ENCODE measurements at regions not wholly inside any gene's neighbourhood (a gene's known extent, or its start where the extent isn't known, plus 50 kb on each side); places are given as distances from the start of the nearest gene placed in this dataset.

- TF ChIP-seq REST (IDR thresholded peaks at IDR 0.05; ENCODE audit: low read depth), result no peak
- no peak for TF ChIP-seq FOXM1 (IDR thresholded peaks at IDR 0.05; ENCODE audit: borderline replicate concordance, low read depth)
- TF ChIP-seq YY1 (IDR thresholded peaks at IDR 0.05; ENCODE audit: low read depth), result no peak
- TF ChIP-seq USF1 (IDR thresholded peaks at IDR 0.05), result no peak
These were observed 1426.1 kb upstream of the CDH8 start for GRCh38 chr16:63462316-63462715.

GRCh38 chr16:63461248-63461841 is 1425.1 kb upstream of the CDH8 start:
- TF ChIP-seq CEBPB (IDR thresholded peaks at IDR 0.05), result no peak
- peak; percentile 52 for TF ChIP-seq RAD21 (IDR thresholded peaks at IDR 0.05; ENCODE audit: low read depth)

- TF ChIP-seq TAF1 (IDR thresholded peaks at IDR 0.05; ENCODE audit: low read depth) (no peak), TCF12 (IDR thresholded peaks at IDR 0.05; ENCODE audit: low read depth) (no peak), CEBPB (IDR thresholded peaks at IDR 0.05) (no peak), EGR1 (IDR thresholded peaks at IDR 0.05) (no peak), EP300 (IDR thresholded peaks at IDR 0.05; ENCODE audit: borderline replicate concordance) (no peak), ZBTB7A (IDR thresholded peaks at IDR 0.05; ENCODE audit: low read depth) (no peak), FOXM1 (IDR thresholded peaks at IDR 0.05; ENCODE audit: borderline replicate concordance, low read depth) (no peak), USF1 (IDR thresholded peaks at IDR 0.05) (no peak), CREB1 (IDR thresholded peaks at IDR 0.05; ENCODE audit: low read depth) (no peak), REST (IDR thresholded peaks at IDR 0.05; ENCODE audit: low read depth) (no peak), TEAD4 (IDR thresholded peaks at IDR 0.05) (no peak)
These were observed 1422.6 kb upstream of the CDH8 start for GRCh38 chr16:63458846-63459245.

GRCh38 chr16:63457869-63458268 is 1421.6 kb upstream of the CDH8 start:
- no peak for TF ChIP-seq USF1 (IDR thresholded peaks at IDR 0.05)
- no peak for TF ChIP-seq EGR1 (IDR thresholded peaks at IDR 0.05)
- TF ChIP-seq MAX (IDR thresholded peaks at IDR 0.05), result no peak

- TF ChIP-seq TCF12 (IDR thresholded peaks at IDR 0.05; ENCODE audit: low read depth), result no peak
- TF ChIP-seq EGR1 (IDR thresholded peaks at IDR 0.05), result no peak
- no peak for TF ChIP-seq USF1 (IDR thresholded peaks at IDR 0.05)
These were observed 1417.0 kb upstream of the CDH8 start for GRCh38 chr16:63453261-63453660.

- no peak for TF ChIP-seq USF1 (IDR thresholded peaks at IDR 0.05)
- no peak for TF ChIP-seq TCF12 (IDR thresholded peaks at IDR 0.05; ENCODE audit: low read depth)
- TF ChIP-seq TAF1 (IDR thresholded peaks at IDR 0.05; ENCODE audit: low read depth), result no peak
- no peak for TF ChIP-seq REST (IDR thresholded peaks at IDR 0.05; ENCODE audit: low read depth)
These were observed 1410.9 kb upstream of the CDH8 start for GRCh38 chr16:63447121-63447520.
